HFF-Myc (cell line): ENCODE measurements at regions not wholly inside any gene's neighbourhood (a gene's known extent, or its start where the extent isn't known, plus 50 kb on each side); places are given as distances from the start of the nearest gene placed in this dataset.

Experiments used
- DNase-seq: peaks from one replicate; pipeline ENCODE4 v3.0.0-alpha.2; 2011; ENCODE audit warnings: low read depth; ENCODE audit errors: extremely low read depth
- H3K4me3 ChIP-seq: replicated peaks from 2 replicates; pipeline ENCODE4 v1.5.1; 2011; ENCODE audit warnings: low read depth, mild to moderate bottlenecking, control low read depth, low read length
- TF ChIP-seq, protein P1 (sequence below): IDR thresholded peaks from 2 replicates; pipeline ENCODE4 v1.5.1; 2012; ENCODE audit warnings: mild to moderate bottlenecking, low read depth, low read length, control low read depth; ENCODE audit errors: missing control alignments

GRCh38 chr1:83742446-83742845 lies 256.5 kb downstream of the TTLL7 start:
- no peak overlapping the region for H3K4me3 ChIP-seq
- DNase-seq, result no peak
- TF ChIP-seq, protein P1, sequence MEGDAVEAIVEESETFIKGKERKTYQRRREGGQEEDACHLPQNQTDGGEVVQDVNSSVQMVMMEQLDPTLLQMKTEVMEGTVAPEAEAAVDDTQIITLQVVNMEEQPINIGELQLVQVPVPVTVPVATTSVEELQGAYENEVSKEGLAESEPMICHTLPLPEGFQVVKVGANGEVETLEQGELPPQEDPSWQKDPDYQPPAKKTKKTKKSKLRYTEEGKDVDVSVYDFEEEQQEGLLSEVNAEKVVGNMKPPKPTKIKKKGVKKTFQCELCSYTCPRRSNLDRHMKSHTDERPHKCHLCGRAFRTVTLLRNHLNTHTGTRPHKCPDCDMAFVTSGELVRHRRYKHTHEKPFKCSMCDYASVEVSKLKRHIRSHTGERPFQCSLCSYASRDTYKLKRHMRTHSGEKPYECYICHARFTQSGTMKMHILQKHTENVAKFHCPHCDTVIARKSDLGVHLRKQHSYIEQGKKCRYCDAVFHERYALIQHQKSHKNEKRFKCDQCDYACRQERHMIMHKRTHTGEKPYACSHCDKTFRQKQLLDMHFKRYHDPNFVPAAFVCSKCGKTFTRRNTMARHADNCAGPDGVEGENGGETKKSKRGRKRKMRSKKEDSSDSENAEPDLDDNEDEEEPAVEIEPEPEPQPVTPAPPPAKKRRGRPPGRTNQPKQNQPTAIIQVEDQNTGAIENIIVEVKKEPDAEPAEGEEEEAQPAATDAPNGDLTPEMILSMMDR, result no peak

GRCh38 chr1:83741770-83742169 lies 257.2 kb downstream of the TTLL7 start:
- no peak overlapping the region for H3K4me3 ChIP-seq
- no peak for DNase-seq
- TF ChIP-seq, protein P1, result no peak

DNA sequence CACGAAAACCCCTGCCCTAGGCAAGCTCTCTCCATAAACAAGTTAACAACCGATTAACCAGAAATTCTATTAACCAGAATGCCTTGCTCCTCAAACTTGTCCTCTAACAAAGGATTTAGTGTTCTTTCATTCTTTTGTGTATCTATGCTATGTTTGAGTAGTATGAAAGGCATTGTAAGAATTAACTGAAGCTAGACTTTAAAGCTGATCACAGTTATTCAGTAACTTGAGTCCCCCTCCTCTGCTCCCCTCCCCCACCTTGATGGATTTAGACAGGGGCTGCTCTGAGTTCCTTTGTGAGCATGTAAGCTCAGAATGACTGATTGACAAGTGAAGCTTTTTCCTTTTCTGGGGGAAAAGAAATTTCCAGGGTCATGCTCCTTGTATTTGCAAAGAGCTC lies 257.6 kb downstream of the TTLL7 start:
- no peak overlapping the region for H3K4me3 ChIP-seq
- TF ChIP-seq, protein P1, result no peak
- no peak for DNase-seq

DNA sequence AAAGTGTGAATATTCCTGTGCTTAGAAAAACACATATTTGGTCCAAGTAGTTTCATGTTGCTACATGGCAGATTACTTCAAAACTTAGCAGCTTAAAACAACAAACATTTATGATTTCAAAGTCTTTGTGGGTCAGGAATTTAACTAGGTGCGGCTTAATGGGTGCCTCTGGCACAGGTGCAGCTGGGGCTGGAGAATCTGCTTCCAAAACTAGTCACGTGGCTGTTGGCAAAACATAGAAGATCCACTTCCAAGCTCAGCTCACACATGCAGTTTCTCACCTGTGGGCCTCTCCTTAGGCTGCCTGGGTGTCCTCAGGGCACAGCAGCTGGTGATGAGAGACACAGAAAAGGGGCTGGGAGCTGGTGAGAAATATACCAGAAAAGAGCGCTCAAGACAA lies 263.4 kb downstream of the TTLL7 start:
- H3K4me3 ChIP-seq, result no peak overlapping the region
- no peak for DNase-seq
- TF ChIP-seq, protein P1, result no peak

GRCh38 chr1:83734420-83734819 lies 264.5 kb downstream of the TTLL7 start:
- TF ChIP-seq, protein P1, result no peak
- no peak for DNase-seq
- H3K4me3 ChIP-seq, result no peak overlapping the region

DNA sequence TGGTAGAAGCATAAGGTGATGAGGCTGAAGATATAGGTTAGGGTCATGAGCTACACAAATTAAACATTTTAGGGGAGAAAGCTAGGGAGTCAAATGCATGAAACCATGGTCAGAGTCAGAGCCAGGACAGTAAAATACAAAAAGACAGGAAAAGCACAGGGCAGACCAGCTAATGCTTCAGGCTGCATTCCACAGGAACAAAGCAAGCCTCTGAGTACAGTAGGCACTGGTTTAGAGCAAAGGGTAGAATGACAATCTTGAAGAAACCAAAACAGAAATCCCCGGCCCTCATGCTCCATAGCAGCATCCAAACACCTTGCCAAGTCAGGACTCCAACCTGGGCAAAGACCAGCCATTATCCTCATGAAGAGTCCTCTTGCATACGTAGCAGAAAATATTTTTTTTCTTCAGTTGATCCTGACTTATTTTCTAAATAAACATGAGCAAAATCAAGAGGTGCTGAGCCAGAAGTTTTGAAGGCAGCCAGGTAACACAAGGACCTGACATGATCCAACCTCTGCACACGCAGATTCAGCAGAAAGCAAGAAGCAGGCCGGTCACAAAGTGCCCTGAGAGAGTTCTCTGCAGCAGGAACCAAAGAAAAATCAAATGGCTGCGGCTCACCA lies 273.1 kb downstream of the TTLL7 start:
- TF ChIP-seq, protein P1, result no peak
- DNase-seq, result no peak
- no peak overlapping the region for H3K4me3 ChIP-seq

DNA sequence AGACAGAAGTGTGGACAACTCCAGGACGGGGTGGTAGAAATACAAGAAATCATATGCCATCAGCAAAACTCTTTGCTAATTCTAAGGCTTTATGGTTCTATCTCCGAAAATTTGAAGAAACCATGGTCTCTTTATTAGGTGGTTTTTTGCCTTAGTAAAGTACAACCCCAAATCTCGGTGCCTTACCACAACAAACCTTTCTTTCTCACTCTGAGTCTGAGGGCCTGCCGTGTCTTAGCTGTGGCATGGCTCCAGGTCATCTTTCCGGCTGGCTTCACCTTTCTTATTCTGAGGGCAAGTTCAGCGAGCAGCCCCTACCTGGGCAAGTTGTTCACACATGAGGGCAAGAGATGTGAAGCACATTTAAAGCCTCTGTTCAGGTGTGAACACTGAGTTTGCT lies 280.6 kb downstream of the TTLL7 start:
- TF ChIP-seq, protein P1, result no peak
- H3K4me3 ChIP-seq, result no peak overlapping the region
- no peak for DNase-seq
